ENCODE measurements at regions not wholly inside any gene's neighbourhood (a gene's known extent, or its start where the extent isn't known, plus 50 kb on each side); places are given as distances from the start of the nearest gene placed in this dataset.

DNA sequence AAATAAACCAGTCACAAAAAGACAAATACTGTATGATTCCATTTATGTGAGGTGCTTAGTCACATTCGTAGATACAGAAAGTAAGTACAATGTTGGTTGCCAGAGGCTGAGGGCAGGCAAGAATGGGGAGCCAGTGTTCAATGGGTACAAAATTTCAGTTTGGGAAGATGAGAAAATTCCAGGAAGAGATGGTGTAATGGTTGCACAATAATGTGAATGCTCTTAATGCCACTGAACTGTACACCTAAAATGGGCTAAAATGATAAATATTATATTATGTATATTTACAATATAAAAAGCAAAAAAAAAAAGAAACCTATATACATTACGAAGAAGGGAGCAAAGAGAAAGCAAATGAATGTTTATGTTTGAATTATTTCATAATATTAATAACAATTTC, 329.0 kb downstream of the C11orf87 start:
- Histone ChIP-seq H3K36me3 (replicated peaks in 1 of 2; ENCODE audit: control insufficient read depth in 1 of 2, insufficient read depth in 2 of 2, low read length in 2 of 2) (no peaks in the 10 kb centered on the region), H3K4me3 (replicated peaks in 1 of 3; ENCODE audit: insufficient read depth in 1 of 3, low read depth in 2 of 3, low read length in 3 of 3) (no peak overlapping the region), H3K79me2 (ENCODE audit: insufficient read depth, low read length) (no peaks in the 10 kb centered on the region), H3K27me3 (ENCODE audit: control insufficient read depth in 1 of 2, insufficient read depth in 2 of 2, low read length in 2 of 2) (no peaks in the 10 kb centered on the region), H3K27ac (ENCODE audit: extremely low read length, insufficient read depth, low read length) (no peak overlapping the region), H2AFZ (ENCODE audit: low read length) (no peak overlapping the region), H3K4me2 (ENCODE audit: low read depth, low read length) (no peak overlapping the region), H3K9me3 (ENCODE audit: low read length) (no peaks in the 10 kb centered on the region), H4K20me1 (ENCODE audit: insufficient read depth, low read length) (no peaks in the 10 kb centered on the region), H3K9ac (ENCODE audit: insufficient read depth, low read depth, low read length) (no peak overlapping the region), H3K4me1 (ENCODE audit: insufficient read depth, low read length) (no peaks in the 10 kb centered on the region)
- POLR2A ChIA-PET, result no interaction called here
- 1% methylated on average over 2 of the region's 2 CpGs for WGBS (ENCODE audit: low lambda C conversion rate)
- no peak for FAIRE-seq
- ATAC-seq, result no peak
- intact Hi-C loops (cut with micrococcal nuclease; ENCODE audit: unreplicated experiment), result no loop called here
- CTCF ChIA-PET (ENCODE audit: low intra/inter-chr PET ratio, low total read pairs), result no interaction called here
- DNase-seq (ENCODE audit: low spot score), result no peak
- TF ChIP-seq ZNF766 (CRISPR knock-in tag; IDR thresholded peaks at IDR 0.05; ENCODE audit: borderline replicate concordance) (no peak), NR3C1 (CRISPR knock-in tag; IDR thresholded peaks at IDR 0.05) (no peak), CEBPB (IDR thresholded peaks at IDR 0.05; ENCODE audit: borderline replicate concordance, low read depth, low read length) (peak; percentile 36; the same call in 1 of the 2 replicates)
- in situ Hi-C loops (cut with HindIII; ENCODE audit: extremely low pct_ligation_motif_present, low pct_unique_long_range_greater_than_20kb), result no loop called here
- BruUV-seq (replicated peaks), result no TSS peak

DNA sequence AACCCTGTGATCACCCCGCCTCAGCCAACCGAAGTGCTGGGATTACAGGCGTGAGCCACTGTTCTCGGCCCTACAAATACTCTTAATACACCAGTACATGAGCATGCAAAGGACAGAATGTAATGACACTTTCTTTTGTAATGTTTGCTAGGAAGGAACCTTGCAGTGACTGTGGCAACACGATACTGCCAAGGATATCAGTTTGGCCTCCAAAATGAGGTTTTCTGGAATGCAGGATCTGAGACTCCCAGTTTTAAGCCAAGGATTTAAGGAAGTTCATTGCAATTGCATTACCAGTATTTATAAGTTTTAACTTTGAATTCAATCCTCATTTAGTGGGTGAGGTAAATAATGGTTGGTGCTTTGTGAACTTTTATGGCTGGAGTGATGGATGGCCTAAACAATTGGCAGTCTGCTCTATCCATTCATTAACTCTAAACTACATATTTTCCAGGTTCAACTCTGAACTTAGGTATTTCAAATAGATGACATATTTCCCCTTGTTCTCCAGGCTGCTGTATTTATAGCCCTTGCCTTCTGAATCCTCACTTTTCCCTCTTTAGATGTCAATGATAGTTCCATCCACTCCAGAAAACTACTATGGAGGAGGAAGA, 330.3 kb downstream of the C11orf87 start:
- DNase-seq (ENCODE audit: low spot score) (no peak), ATAC-seq (no peak), FAIRE-seq (no peak)
- ChIA-PET POLR2A (no interaction called here), CTCF (ENCODE audit: low intra/inter-chr PET ratio, low total read pairs) (no interaction called here)
- H3K9ac ChIP-seq (ENCODE audit: insufficient read depth, low read depth, low read length), result no peak overlapping the region
- H3K27me3 ChIP-seq (ENCODE audit: control insufficient read depth in 1 of 2, insufficient read depth in 2 of 2, low read length in 2 of 2), result no peaks in the 10 kb centered on the region
- H3K36me3 ChIP-seq (replicated peaks in 1 of 2; ENCODE audit: control insufficient read depth in 1 of 2, insufficient read depth in 2 of 2, low read length in 2 of 2), result no peaks in the 10 kb centered on the region
- no peaks in the 10 kb centered on the region for H4K20me1 ChIP-seq (ENCODE audit: insufficient read depth, low read length)
- H2AFZ ChIP-seq (ENCODE audit: low read length), result no peak overlapping the region
- H3K4me1 ChIP-seq (ENCODE audit: insufficient read depth, low read length), result no peaks in the 10 kb centered on the region
- WGBS (ENCODE audit: low lambda C conversion rate), result 2% methylated on average over 5 of the region's 5 CpGs
- intact Hi-C loops (cut with micrococcal nuclease; ENCODE audit: unreplicated experiment) (no loop called here), in situ Hi-C loops (cut with HindIII; ENCODE audit: extremely low pct_ligation_motif_present, low pct_unique_long_range_greater_than_20kb) (no loop called here)
- H3K27ac ChIP-seq (ENCODE audit: extremely low read length, insufficient read depth, low read length), result no peak overlapping the region
- H3K4me3 ChIP-seq (replicated peaks in 1 of 3; ENCODE audit: insufficient read depth in 1 of 3, low read depth in 2 of 3, low read length in 3 of 3), result no peak overlapping the region
- H3K9me3 ChIP-seq (ENCODE audit: low read length), result no peaks in the 10 kb centered on the region
- no peak overlapping the region for H3K4me2 ChIP-seq (ENCODE audit: low read depth, low read length)
- no peaks in the 10 kb centered on the region for H3K79me2 ChIP-seq (ENCODE audit: insufficient read depth, low read length)
- no TSS peak for BruUV-seq (replicated peaks)
- TF ChIP-seq GATAD1 (CRISPR knock-in tag; IDR thresholded peaks at IDR 0.05), result no peak
- no peak for TF ChIP-seq RARG (CRISPR knock-in tag; IDR thresholded peaks at IDR 0.05; ENCODE audit: low read depth)
- TF ChIP-seq WIZ (CRISPR knock-in tag; IDR thresholded peaks at IDR 0.05), result no peak
- TF ChIP-seq MLLT10 (CRISPR knock-in tag; IDR thresholded peaks at IDR 0.05), result no peak
- TF ChIP-seq ZBTB1 (CRISPR knock-in tag; IDR thresholded peaks at IDR 0.05; ENCODE audit: borderline replicate concordance), result no peak
- TF ChIP-seq ZNF205 (CRISPR knock-in tag; IDR thresholded peaks at IDR 0.05), result no peak
- no peak for TF ChIP-seq ATF1 (CRISPR knock-in tag; IDR thresholded peaks at IDR 0.05)
- TF ChIP-seq HNRNPUL1 (IDR thresholded peaks at IDR 0.05; ENCODE audit: low read depth, low read length), result no peak
- TF ChIP-seq HMG20A (CRISPR knock-in tag; IDR thresholded peaks at IDR 0.05; ENCODE audit: borderline replicate concordance), result no peak
- TF ChIP-seq ZFP90 (CRISPR knock-in tag; IDR thresholded peaks at IDR 0.05; ENCODE audit: borderline replicate concordance), result no peak
- no peak for TF ChIP-seq REL (CRISPR knock-in tag; conservative IDR thresholded peaks at IDR 0.05)
- TF ChIP-seq, protein P1, sequence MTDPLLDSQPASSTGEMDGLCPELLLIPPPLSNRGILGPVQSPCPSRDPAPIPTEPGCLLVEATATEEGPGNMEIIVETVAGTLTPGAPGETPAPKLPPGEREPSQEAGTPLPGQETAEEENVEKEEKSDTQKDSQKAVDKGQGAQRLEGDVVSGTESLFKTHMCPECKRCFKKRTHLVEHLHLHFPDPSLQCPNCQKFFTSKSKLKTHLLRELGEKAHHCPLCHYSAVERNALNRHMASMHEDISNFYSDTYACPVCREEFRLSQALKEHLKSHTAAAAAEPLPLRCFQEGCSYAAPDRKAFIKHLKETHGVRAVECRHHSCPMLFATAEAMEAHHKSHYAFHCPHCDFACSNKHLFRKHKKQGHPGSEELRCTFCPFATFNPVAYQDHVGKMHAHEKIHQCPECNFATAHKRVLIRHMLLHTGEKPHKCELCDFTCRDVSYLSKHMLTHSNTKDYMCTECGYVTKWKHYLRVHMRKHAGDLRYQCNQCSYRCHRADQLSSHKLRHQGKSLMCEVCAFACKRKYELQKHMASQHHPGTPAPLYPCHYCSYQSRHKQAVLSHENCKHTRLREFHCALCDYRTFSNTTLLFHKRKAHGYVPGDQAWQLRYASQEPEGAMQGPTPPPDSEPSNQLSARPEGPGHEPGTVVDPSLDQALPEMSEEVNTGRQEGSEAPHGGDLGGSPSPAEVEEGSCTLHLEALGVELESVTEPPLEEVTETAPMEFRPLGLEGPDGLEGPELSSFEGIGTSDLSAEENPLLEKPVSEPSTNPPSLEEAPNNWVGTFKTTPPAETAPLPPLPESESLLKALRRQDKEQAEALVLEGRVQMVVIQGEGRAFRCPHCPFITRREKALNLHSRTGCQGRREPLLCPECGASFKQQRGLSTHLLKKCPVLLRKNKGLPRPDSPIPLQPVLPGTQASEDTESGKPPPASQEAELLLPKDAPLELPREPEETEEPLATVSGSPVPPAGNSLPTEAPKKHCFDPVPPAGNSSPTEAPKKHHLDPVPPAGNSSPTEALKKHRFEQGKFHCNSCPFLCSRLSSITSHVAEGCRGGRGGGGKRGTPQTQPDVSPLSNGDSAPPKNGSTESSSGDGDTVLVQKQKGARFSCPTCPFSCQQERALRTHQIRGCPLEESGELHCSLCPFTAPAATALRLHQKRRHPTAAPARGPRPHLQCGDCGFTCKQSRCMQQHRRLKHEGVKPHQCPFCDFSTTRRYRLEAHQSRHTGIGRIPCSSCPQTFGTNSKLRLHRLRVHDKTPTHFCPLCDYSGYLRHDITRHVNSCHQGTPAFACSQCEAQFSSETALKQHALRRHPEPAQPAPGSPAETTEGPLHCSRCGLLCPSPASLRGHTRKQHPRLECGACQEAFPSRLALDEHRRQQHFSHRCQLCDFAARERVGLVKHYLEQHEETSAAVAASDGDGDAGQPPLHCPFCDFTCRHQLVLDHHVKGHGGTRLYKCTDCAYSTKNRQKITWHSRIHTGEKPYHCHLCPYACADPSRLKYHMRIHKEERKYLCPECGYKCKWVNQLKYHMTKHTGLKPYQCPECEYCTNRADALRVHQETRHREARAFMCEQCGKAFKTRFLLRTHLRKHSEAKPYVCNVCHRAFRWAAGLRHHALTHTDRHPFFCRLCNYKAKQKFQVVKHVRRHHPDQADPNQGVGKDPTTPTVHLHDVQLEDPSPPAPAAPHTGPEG (CRISPR knock-in tag; IDR thresholded peaks at IDR 0.05), result no peak
- no peak for TF ChIP-seq SNAI1 (CRISPR knock-in tag; IDR thresholded peaks at IDR 0.05; ENCODE audit: borderline replicate concordance)

Data from HepG2 (cell line).